K562 (cell line): ENCODE measurements at regions not wholly inside any gene's neighbourhood (a gene's known extent, or its start where the extent isn't known, plus 50 kb on each side); places are given as distances from the start of the nearest gene placed in this dataset.

Experiments
- ATAC-seq: fragments of 200-7000 bp; cut with Tn5 transposase; 3 replicates; pipeline ENCODE4 v1.9.1; 2020; ENCODE audit warnings: moderate library complexity
- BruUV-seq: library from RNA; stranded (reverse); fragments of 400-500 nt; replicated peaks from 2 replicates; lab custom pipeline; 2021; lab: Mats Ljungman, UMichigan
- CTCF ChIA-PET: fragments of 300-600 bp; formaldehyde crosslinking; extraction: SDS; loops from one replicate; lab custom pipeline; 2021; ENCODE audit warnings: low intra/inter-chr PET ratio; lab: Yijun Ruan, JAX
- POLR2A ChIA-PET: fragments of 300-600, 350-650 bp; sonication (Branson Sonifier 250); formaldehyde crosslinking; extraction: SDS; loops from one replicate; lab custom pipeline; 2021; ENCODE audit warnings: antibody characterized with exemption, inconsistent platforms; lab: Yijun Ruan, JAX
- DNase-seq, 4 experiments: peaks; one replicate each; pipeline versions ENCODE4 v3.0.0 to v3.0.0-alpha.2; 2011 to 2018; ENCODE audit warnings: low spot score in 3 of 4, mixed read lengths in 3 of 4; ENCODE audit errors: extremely low read depth in 1 of 4
- FAIRE-seq: peaks from 2 replicates; lab custom pipeline; 2011; peaks lifted over from hg19 to GRCh38; lab: Jason Lieb, UNC
- H2AFZ ChIP-seq: 2 replicates; pipeline ENCODE4 v1.6.0; 2011; ENCODE audit warnings: low read depth, low read length, control low read depth, inconsistent platforms
- H3K27ac ChIP-seq: fragments of 200-600 bp; 3 replicates; pipeline ENCODE4 v1.8.0; 2011; ENCODE audit warnings: low read depth, mild to moderate bottlenecking, control low read depth, inconsistent platforms, low read length, moderate library complexity, mixed read lengths; ENCODE audit errors: extremely low read depth
- H3K27me3 ChIP-seq, 2 experiments: fragments of 300-600 bp in 1 of 2; 2 replicates in 1 of 2; 3 replicates in 1 of 2; pipeline versions ENCODE4 v1.6.0 to v1.8.0; 2011; ENCODE audit warnings: inconsistent platforms in 2 of 2, low read length in 2 of 2, mild to moderate bottlenecking in 1 of 2, mixed read lengths in 1 of 2, moderate library complexity in 1 of 2; ENCODE audit not compliant: control insufficient read depth in 2 of 2, insufficient read depth in 2 of 2
- H3K36me3 ChIP-seq: fragments of 300-600 bp; 3 replicates; pipeline ENCODE4 v1.8.0; 2011; ENCODE audit warnings: mild to moderate bottlenecking, low read length, inconsistent platforms; ENCODE audit not compliant: control insufficient read depth, insufficient read depth
- H3K4me1 ChIP-seq, 2 experiments: fragments of 200-600 bp in 1 of 2; replicated peaks in 1 of 2; 2 replicates in 1 of 2; 3 replicates in 1 of 2; pipeline versions ENCODE4 v1.5.1 to v1.8.0; 2011; ENCODE audit warnings: inconsistent platforms in 2 of 2, low read length in 2 of 2, mild to moderate bottlenecking in 1 of 2, mixed read lengths in 1 of 2, moderate library complexity in 1 of 2; ENCODE audit not compliant: control insufficient read depth in 2 of 2, insufficient read depth in 2 of 2
- H3K4me2 ChIP-seq: 2 replicates; pipeline ENCODE4 v1.6.1; 2011; ENCODE audit warnings: low read length, control low read depth, inconsistent platforms, mixed read lengths; ENCODE audit not compliant: insufficient read depth
- H3K4me3 ChIP-seq: fragments of 200-600 bp; sonication (generic), shearing (Covaris generic); 2 replicates; pipeline ENCODE4 v1.5.1; 2016; ENCODE audit warnings: control low read depth, inconsistent platforms
- H3K79me2 ChIP-seq: fragments of 200-600 bp; 3 replicates; pipeline ENCODE4 v1.8.0; 2011; ENCODE audit warnings: low read length, inconsistent platforms; ENCODE audit not compliant: control insufficient read depth, insufficient read depth
- H3K9ac ChIP-seq, 2 experiments: 2 replicates each; pipeline versions ENCODE4 v1.6.0 to v1.6.1; 2011; ENCODE audit warnings: low read depth in 2 of 2, low read length in 2 of 2, control low read depth in 1 of 2, inconsistent platforms in 1 of 2, mild to moderate bottlenecking in 1 of 2, mixed read lengths in 1 of 2; ENCODE audit not compliant: insufficient read depth in 1 of 2
- H3K9me1 ChIP-seq: one replicate; pipeline ENCODE4 v1.6.0; 2011; ENCODE audit warnings: inconsistent platforms, mild to moderate bottlenecking, low read length, moderate library complexity; ENCODE audit not compliant: control insufficient read depth, insufficient read depth
- H3K9me3 ChIP-seq: replicated peaks from 2 replicates; pipeline ENCODE4 v1.5.1; 2011; ENCODE audit warnings: low read depth, low read length, inconsistent platforms; ENCODE audit not compliant: control insufficient read depth, insufficient read depth
- H4K20me1 ChIP-seq: replicated peaks from 2 replicates; pipeline ENCODE4 v1.6.1; 2011; ENCODE audit warnings: low read length, inconsistent platforms, mixed read lengths; ENCODE audit not compliant: control insufficient read depth, insufficient read depth
- MCM3 ChIP-seq: fragments of 450-650 bp; IDR thresholded peaks from 2 replicates; pipeline ENCODE4 v1.6.1; 2016
- MYC ChIP-seq, 2 experiments: fragments of 250-450 bp in 1 of 2; sonication (Bioruptor Pico) in 1 of 2; IDR thresholded peaks; 2 replicates each; pipeline versions ENCODE4 v1.5.1 to v1.6.1; 2012 to 2021; ENCODE audit warnings: low read depth in 2 of 2, borderline replicate concordance in 1 of 2, improper control_type of control experiment in 1 of 2, low read length in 1 of 2, mild to moderate bottlenecking in 1 of 2, moderate library complexity in 1 of 2
- NCOR1 ChIP-seq: fragments of 450-650 bp; IDR thresholded peaks from 2 replicates; pipeline ENCODE4 v1.6.1; 2016; ENCODE audit warnings: mild to moderate bottlenecking, moderate library complexity
- SNIP1 ChIP-seq: fragments of 450-650 bp; IDR thresholded peaks from 2 replicates; pipeline ENCODE4 v1.7.1; 2017; ENCODE audit warnings: low read depth, mild to moderate bottlenecking
- TBL1XR1 ChIP-seq, 2 experiments: IDR thresholded peaks; 2 replicates each; pipeline ENCODE4 v1.6.1; 2012; ENCODE audit warnings: improper control_type of control experiment in 2 of 2, low read length in 2 of 2, mild to moderate bottlenecking in 1 of 2
- ZNF121 ChIP-seq: sonication (generic); formaldehyde crosslinking; conservative IDR thresholded peaks from 2 replicates; pipeline ENCODE4 v1.8.0; 2022; ENCODE audit warnings: missing genetic modification reagents
- ZNF436 ChIP-seq: fragments of 250-450, 450-650 bp; sonication (Bioruptor Pico); formaldehyde crosslinking; IDR thresholded peaks from 2 replicates; pipeline ENCODE4 v1.7.0; 2020; ENCODE audit warnings: mild to moderate bottlenecking
- ZNF717 ChIP-seq: fragments of 250-450 bp; sonication (Bioruptor Pico); IDR thresholded peaks from 2 replicates; pipeline ENCODE4 v1.5.0; 2021
- WGBS: fragments of 100-300 bp; shearing (Covaris generic); methylation state at CpG from one replicate; pipeline ENCODE4 v1.1.6; 2016; ENCODE audit warnings: low coverage, mixed read lengths; ENCODE audit not compliant: insufficient coverage; ENCODE audit errors: missing lambda C conversion rate; 5-methylcytosine and 5-hydroxymethylcytosine counted together
- in situ Hi-C: fragments of 300-500 bp; cut with MboI; formaldehyde crosslinking; loops from 4 replicates; pipeline ENCODE4 v1.15.0; 2018; ENCODE audit warnings: inconsistent platforms, mixed read lengths
- intact Hi-C: fragments of 100-400 bp; cut with micrococcal nuclease; formaldehyde crosslinking; loops from 2 replicates; pipeline ENCODE4 v1.14.2; 2022
- TF ChIP-seq, protein P1 (sequence below): sonication (generic); formaldehyde crosslinking; IDR thresholded peaks from 2 replicates; pipeline ENCODE4 v1.8.1; 2023; ENCODE audit warnings: mild to moderate bottlenecking, missing genetic modification reagents
- TF ChIP-seq, protein P2 (sequence below), 2 experiments: fragments of 250-450 bp in 1 of 2; fragments of 450-650 bp in 1 of 2; sonication (Bioruptor Pico) in 1 of 2; IDR thresholded peaks; 2 replicates each; pipeline versions ENCODE4 v1.6.1 to v1.8.0; 2016 to 2021; ENCODE audit warnings: mild to moderate bottlenecking in 2 of 2, moderate library complexity in 2 of 2, missing compliant biosample characterization in 1 of 2, missing genetic modification characterization in 1 of 2
- TF ChIP-seq, protein P3 (sequence below), 2 experiments: fragments of 450-650 bp in 1 of 2; IDR thresholded peaks; 2 replicates each; pipeline ENCODE4 v1.6.1; 2011 to 2017; ENCODE audit warnings: low read depth in 2 of 2, antibody characterized with exemption in 1 of 2, borderline replicate concordance in 1 of 2, low read length in 1 of 2, mild to moderate bottlenecking in 1 of 2, mixed read lengths in 1 of 2; ENCODE audit not compliant: control insufficient read depth in 1 of 2
- TF ChIP-seq, protein P4 (sequence below): sonication (generic); formaldehyde crosslinking; IDR thresholded peaks from 2 replicates; pipeline ENCODE4 v1.8.0; 2022; ENCODE audit warnings: mild to moderate bottlenecking, missing genetic modification reagents

DNA sequence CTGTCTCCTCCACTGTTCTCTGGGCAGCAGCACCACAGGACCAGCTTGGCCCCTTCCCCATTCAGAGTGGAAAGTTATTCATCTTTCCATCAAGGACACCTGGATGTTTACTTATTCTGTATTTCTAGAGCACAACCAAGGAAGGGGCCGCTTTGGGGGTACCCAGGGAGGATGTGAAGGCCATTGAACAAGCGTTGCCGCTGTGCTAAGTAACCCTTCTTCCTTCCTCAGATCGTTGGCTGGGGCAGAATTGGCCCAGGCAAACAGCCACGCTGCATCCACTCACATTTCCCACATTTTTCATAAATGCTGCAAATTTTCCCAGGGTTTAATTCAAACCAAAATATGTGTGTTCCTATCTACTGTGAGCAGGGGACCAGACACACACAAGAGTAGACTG is 76.2 kb upstream of the NPAS2 start:
- no peak for FAIRE-seq
- no TSS peak for BruUV-seq
- no peak for TF ChIP-seq ZNF717 (CRISPR knock-in tag)
- no peak for TF ChIP-seq SNIP1
- no peak for TF ChIP-seq NCOR1
- TF ChIP-seq, protein P1, sequence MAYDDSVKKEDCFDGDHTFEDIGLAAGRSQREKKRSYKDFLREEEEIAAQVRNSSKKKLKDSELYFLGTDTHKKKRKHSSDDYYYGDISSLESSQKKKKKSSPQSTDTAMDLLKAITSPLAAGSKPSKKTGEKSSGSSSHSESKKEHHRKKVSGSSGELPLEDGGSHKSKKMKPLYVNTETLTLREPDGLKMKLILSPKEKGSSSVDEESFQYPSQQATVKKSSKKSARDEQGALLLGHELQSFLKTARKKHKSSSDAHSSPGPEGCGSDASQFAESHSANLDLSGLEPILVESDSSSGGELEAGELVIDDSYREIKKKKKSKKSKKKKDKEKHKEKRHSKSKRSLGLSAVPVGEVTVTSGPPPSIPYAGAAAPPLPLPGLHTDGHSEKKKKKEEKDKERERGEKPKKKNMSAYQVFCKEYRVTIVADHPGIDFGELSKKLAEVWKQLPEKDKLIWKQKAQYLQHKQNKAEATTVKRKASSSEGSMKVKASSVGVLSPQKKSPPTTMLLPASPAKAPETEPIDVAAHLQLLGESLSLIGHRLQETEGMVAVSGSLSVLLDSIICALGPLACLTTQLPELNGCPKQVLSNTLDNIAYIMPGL (CRISPR knock-in tag), result no peak
- TF ChIP-seq, protein P2, sequence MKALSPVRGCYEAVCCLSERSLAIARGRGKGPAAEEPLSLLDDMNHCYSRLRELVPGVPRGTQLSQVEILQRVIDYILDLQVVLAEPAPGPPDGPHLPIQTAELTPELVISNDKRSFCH (CRISPR knock-in tag; IDR thresholded peaks at IDR 0.05), result no peak
- TF ChIP-seq, protein P2 (tag; IDR thresholded peaks at IDR 0.05), result no peak
- TF ChIP-seq ZNF121, result no peak
- TF ChIP-seq, protein P3, sequence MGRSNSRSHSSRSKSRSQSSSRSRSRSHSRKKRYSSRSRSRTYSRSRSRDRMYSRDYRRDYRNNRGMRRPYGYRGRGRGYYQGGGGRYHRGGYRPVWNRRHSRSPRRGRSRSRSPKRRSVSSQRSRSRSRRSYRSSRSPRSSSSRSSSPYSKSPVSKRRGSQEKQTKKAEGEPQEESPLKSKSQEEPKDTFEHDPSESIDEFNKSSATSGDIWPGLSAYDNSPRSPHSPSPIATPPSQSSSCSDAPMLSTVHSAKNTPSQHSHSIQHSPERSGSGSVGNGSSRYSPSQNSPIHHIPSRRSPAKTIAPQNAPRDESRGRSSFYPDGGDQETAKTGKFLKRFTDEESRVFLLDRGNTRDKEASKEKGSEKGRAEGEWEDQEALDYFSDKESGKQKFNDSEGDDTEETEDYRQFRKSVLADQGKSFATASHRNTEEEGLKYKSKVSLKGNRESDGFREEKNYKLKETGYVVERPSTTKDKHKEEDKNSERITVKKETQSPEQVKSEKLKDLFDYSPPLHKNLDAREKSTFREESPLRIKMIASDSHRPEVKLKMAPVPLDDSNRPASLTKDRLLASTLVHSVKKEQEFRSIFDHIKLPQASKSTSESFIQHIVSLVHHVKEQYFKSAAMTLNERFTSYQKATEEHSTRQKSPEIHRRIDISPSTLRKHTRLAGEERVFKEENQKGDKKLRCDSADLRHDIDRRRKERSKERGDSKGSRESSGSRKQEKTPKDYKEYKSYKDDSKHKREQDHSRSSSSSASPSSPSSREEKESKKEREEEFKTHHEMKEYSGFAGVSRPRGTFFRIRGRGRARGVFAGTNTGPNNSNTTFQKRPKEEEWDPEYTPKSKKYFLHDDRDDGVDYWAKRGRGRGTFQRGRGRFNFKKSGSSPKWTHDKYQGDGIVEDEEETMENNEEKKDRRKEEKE (IDR thresholded peaks at IDR 0.05; ENCODE audit: borderline replicate concordance in 1 of 2, control insufficient read depth in 1 of 2, low read depth in 2 of 2, low read length in 1 of 2), result no peak
- no peak for TF ChIP-seq TBL1XR1 (IDR thresholded peaks at IDR 0.05; ENCODE audit: low read length in 2 of 2)
- no peak for TF ChIP-seq MYC (IDR thresholded peaks at IDR 0.05; ENCODE audit: low read depth, low read length)
- TF ChIP-seq MYC (CRISPR knock-in tag; IDR thresholded peaks at IDR 0.05; ENCODE audit: borderline replicate concordance, low read depth), result no peak
- no peak for TF ChIP-seq MCM3
- TF ChIP-seq, protein P4, sequence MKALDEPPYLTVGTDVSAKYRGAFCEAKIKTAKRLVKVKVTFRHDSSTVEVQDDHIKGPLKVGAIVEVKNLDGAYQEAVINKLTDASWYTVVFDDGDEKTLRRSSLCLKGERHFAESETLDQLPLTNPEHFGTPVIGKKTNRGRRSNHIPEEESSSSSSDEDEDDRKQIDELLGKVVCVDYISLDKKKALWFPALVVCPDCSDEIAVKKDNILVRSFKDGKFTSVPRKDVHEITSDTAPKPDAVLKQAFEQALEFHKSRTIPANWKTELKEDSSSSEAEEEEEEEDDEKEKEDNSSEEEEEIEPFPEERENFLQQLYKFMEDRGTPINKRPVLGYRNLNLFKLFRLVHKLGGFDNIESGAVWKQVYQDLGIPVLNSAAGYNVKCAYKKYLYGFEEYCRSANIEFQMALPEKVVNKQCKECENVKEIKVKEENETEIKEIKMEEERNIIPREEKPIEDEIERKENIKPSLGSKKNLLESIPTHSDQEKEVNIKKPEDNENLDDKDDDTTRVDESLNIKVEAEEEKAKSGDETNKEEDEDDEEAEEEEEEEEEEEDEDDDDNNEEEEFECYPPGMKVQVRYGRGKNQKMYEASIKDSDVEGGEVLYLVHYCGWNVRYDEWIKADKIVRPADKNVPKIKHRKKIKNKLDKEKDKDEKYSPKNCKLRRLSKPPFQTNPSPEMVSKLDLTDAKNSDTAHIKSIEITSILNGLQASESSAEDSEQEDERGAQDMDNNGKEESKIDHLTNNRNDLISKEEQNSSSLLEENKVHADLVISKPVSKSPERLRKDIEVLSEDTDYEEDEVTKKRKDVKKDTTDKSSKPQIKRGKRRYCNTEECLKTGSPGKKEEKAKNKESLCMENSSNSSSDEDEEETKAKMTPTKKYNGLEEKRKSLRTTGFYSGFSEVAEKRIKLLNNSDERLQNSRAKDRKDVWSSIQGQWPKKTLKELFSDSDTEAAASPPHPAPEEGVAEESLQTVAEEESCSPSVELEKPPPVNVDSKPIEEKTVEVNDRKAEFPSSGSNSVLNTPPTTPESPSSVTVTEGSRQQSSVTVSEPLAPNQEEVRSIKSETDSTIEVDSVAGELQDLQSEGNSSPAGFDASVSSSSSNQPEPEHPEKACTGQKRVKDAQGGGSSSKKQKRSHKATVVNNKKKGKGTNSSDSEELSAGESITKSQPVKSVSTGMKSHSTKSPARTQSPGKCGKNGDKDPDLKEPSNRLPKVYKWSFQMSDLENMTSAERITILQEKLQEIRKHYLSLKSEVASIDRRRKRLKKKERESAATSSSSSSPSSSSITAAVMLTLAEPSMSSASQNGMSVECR, result no peak
- TF ChIP-seq ZNF436 (CRISPR knock-in tag), result no peak

More for the DNA sequence above, 76.2 kb upstream of the NPAS2 start:
- no peak overlapping the region for H2AFZ ChIP-seq
- H3K9me1 ChIP-seq, result no peaks in the 10 kb centered on the region
- no peaks in the 10 kb centered on the region for H4K20me1 ChIP-seq
- H3K27ac ChIP-seq, result no peak overlapping the region
- H3K27me3 ChIP-seq, result peaks cover 0 to 13% of the 10 kb centered on the region in 2 experiments; a peak in 3 of 5 replicates
- in situ Hi-C loops, result no loop called here
- no peaks in the 10 kb centered on the region for H3K36me3 ChIP-seq
- WGBS, result 2% methylated on average over 5 of the region's 5 CpGs
- H3K9ac ChIP-seq, result no peak overlapping the region
- no peak for ATAC-seq
- H3K4me3 ChIP-seq, result no peak overlapping the region
- H3K4me2 ChIP-seq, result no peak overlapping the region
- H3K79me2 ChIP-seq, result no peaks in the 10 kb centered on the region
- CTCF ChIA-PET, result no interaction called here
- intact Hi-C loops, result no loop called here
- no peak for DNase-seq
- no peaks in the 10 kb centered on the region for H3K9me3 ChIP-seq
- H3K4me1 ChIP-seq, result no peaks in the 10 kb centered on the region
- POLR2A ChIA-PET, result no interaction called here
